ENCODE measurements at regions not wholly inside any gene's neighbourhood (a gene's known extent, or its start where the extent isn't known, plus 50 kb on each side); places are given as distances from the start of the nearest gene placed in this dataset.

GRCh38 chr12:126558219-126558618, 1493.0 kb downstream of the AACS start (continued):
- TF ChIP-seq ZNF462 (CRISPR knock-in tag; IDR thresholded peaks at IDR 0.05): no peak
- TF ChIP-seq EZH2 (IDR thresholded peaks at IDR 0.05; ENCODE audit: low read depth, unreplicated experiment): no peak
- no peak for TF ChIP-seq POLR2AphosphoS5 (IDR thresholded peaks at IDR 0.05; ENCODE audit: low read depth)

- Histone ChIP-seq H3K79me2 (replicated peaks; ENCODE audit: insufficient read depth) (no peaks in the 10 kb centered on the region), H3K4me2 (no peak overlapping the region), H3K4me1 (ENCODE audit: insufficient read depth) (no peaks in the 10 kb centered on the region; the same call in 1 of the 2 replicates), H3F3A (replicated peaks; ENCODE audit: low read depth) (no peaks in the 10 kb centered on the region), H3K9me2 (ENCODE audit: insufficient read depth) (no peaks in the 10 kb centered on the region), H3K27me3 (ENCODE audit: insufficient read depth) (no peaks in the 10 kb centered on the region), H3K27ac (ENCODE audit: low read depth) (no peak overlapping the region), H4K20me1 (replicated peaks; ENCODE audit: insufficient read depth) (no peaks in the 10 kb centered on the region), H2AFZ (no peak overlapping the region), H3K4me3 (no peak overlapping the region), H3K36me3 (ENCODE audit: insufficient read depth) (no peaks in the 10 kb centered on the region; the same call in 1 of the 2 replicates)
- peaks cover 59% of the 10 kb centered on the region for H3K36me3 Mint-ChIP-seq (ENCODE audit: low read depth)
- H3K4me3 Mint-ChIP-seq: no peak overlapping the region
- TF ChIP-seq ETS1 (IDR thresholded peaks at IDR 0.05) (no peak), STAT1 (IDR thresholded peaks at IDR 0.05; ENCODE audit: unreplicated experiment) (no peak), EZH2 (IDR thresholded peaks at IDR 0.05; ENCODE audit: low read depth, unreplicated experiment) (no peak), POLR2AphosphoS5 (IDR thresholded peaks at IDR 0.05; ENCODE audit: low read depth) (no peak), EZH2phosphoT487 (IDR thresholded peaks at IDR 0.05; ENCODE audit: unreplicated experiment) (no peak), NANOG (IDR thresholded peaks at IDR 0.05; ENCODE audit: borderline replicate concordance) (no peak), CTCF (conservative IDR thresholded peaks at IDR 0.05; ENCODE audit: low read depth in 2 of 2) (no peak)
- peaks cover 4% of the 10 kb centered on the region for H3K27me3 Mint-ChIP-seq (ENCODE audit: insufficient read depth, low read depth, poor library complexity)
- H3K27ac Mint-ChIP-seq: no peak overlapping the region
- H3K9me3 Mint-ChIP-seq: peaks cover 100% of the 10 kb centered on the region
- ATAC-seq: no peak
- DNase-seq (ENCODE audit: low spot score): no peak
- H3K4me1 Mint-ChIP-seq: no peaks in the 10 kb centered on the region
Observed at GRCh38 chr12:126558810-126559209, 1493.6 kb downstream of the AACS start.
